DND-41 (cell line): ENCODE measurements at regions not wholly inside any gene's neighbourhood (a gene's known extent, or its start where the extent isn't known, plus 50 kb on each side); places are given as distances from the start of the nearest gene placed in this dataset.

Experiments used
- ATAC-seq: fragments of 200-7000 bp; cut with Tn5 transposase; 3 replicates; pipeline ENCODE4 v1.9.1; 2021; ENCODE audit warnings: low read depth; ENCODE audit not compliant: insufficient read depth
- DNase-seq: peaks from one replicate; pipeline ENCODE4 v3.0.0-alpha.2; 2020
- H2AFZ ChIP-seq: 2 replicates; pipeline ENCODE4 v1.6.0; 2012; ENCODE audit warnings: low read depth, low read length
- H3K27ac ChIP-seq: 2 replicates; pipeline ENCODE4 v1.5.1; 2012; ENCODE audit warnings: low read length, inconsistent platforms
- H3K27me3 ChIP-seq: fragments of 200-600 bp; sonication (generic); 2 replicates; pipeline ENCODE4 v1.6.0; 2012; ENCODE audit warnings: low read length, mild to moderate bottlenecking, inconsistent platforms; ENCODE audit not compliant: insufficient read depth, poor library complexity
- H3K36me3 ChIP-seq: 2 replicates; pipeline ENCODE4 v1.5.1; 2012; ENCODE audit warnings: low read length, inconsistent platforms; ENCODE audit not compliant: insufficient read depth
- H3K4me1 ChIP-seq: 2 replicates; pipeline ENCODE4 v1.5.1; 2012; ENCODE audit warnings: mild to moderate bottlenecking, low read length; ENCODE audit not compliant: insufficient read depth
- H3K4me2 ChIP-seq: 2 replicates; pipeline ENCODE4 v1.6.0; 2012; ENCODE audit warnings: mild to moderate bottlenecking, moderate library complexity, low read length, inconsistent platforms; ENCODE audit not compliant: insufficient read depth
- H3K4me3 ChIP-seq, 2 experiments: fragments of 200-600 bp in 1 of 2; shearing (Covaris generic) in 1 of 2; 2 replicates each; pipeline ENCODE4 v1.5.1; 2012 to 2016; ENCODE audit warnings: inconsistent platforms in 2 of 2, low read length in 2 of 2, mild to moderate bottlenecking in 2 of 2, low read depth in 1 of 2, moderate library complexity in 1 of 2
- H3K79me2 ChIP-seq: 2 replicates; pipeline ENCODE4 v1.6.0; 2012; ENCODE audit warnings: low read length, inconsistent platforms; ENCODE audit not compliant: insufficient read depth
- H3K9ac ChIP-seq: 2 replicates; pipeline ENCODE4 v1.6.0; 2012; ENCODE audit warnings: low read depth, mild to moderate bottlenecking, inconsistent platforms, low read length, moderate library complexity
- H3K9me3 ChIP-seq: 2 replicates; pipeline ENCODE4 v1.5.1; 2012; ENCODE audit warnings: low read length, moderate library complexity, mild to moderate bottlenecking, inconsistent platforms; ENCODE audit not compliant: insufficient read depth, severe bottlenecking
- H4K20me1 ChIP-seq: 2 replicates; pipeline ENCODE4 v1.6.0; 2012; ENCODE audit warnings: low read length; ENCODE audit not compliant: insufficient read depth
- EZH2 ChIP-seq: IDR thresholded peaks from 3 replicates; pipeline ENCODE4 v1.6.1; 2012; ENCODE audit warnings: borderline replicate concordance, low read depth, mild to moderate bottlenecking, moderate library complexity, low read length, inconsistent platforms; ENCODE audit not compliant: severe bottlenecking
- TF ChIP-seq, protein P1 (sequence below): IDR thresholded peaks from 2 replicates; pipeline ENCODE4 v1.5.1; 2012; ENCODE audit warnings: borderline replicate concordance, low read length, moderate library complexity, mild to moderate bottlenecking; ENCODE audit not compliant: poor library complexity, severe bottlenecking; ENCODE audit errors: extremely low read depth

DNA sequence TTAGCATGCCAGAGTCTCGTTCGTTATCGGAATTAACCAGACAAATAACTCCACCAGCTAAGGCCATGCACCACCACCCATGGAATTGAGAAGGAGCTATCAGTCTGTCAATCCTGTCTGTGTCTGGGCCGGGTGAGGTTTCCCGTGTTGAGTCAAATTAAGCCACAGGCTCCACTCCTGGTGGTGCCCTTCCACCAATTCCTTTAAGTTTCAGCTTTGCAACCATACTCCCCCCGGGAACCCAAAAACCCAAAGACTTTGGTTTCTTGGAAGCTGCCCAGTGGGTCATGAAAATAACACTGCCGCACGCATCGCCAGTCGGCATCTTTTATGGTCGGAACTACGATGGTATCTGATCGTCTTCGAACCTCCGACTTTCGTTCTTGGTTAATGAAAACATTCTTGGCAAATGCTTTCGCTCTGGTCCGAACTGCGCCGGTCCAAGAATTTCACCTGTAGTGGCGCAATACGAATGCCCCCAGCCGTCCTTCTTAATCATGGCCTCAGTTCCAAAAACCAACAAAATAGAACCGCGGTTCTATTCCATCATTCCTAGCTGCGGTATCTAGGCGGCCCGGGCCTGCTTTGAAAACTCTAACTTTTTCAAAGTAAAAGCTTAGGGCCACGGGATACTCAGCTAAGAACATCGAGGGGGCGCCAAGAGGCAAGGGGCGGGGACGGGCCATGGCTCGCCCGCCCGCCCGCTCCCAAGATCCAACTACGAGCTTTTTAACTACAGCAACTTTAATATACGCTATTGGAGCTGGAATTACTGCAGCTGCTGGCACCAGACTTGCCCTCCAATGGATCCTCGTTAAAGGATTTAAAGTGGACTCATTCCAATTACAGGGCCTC lies 1958.5 kb upstream of the DEFB115 start:
- ATAC-seq, result no peak
- H3K9me3 ChIP-seq, result peaks cover 47% of the 10 kb centered on the region

DNA sequence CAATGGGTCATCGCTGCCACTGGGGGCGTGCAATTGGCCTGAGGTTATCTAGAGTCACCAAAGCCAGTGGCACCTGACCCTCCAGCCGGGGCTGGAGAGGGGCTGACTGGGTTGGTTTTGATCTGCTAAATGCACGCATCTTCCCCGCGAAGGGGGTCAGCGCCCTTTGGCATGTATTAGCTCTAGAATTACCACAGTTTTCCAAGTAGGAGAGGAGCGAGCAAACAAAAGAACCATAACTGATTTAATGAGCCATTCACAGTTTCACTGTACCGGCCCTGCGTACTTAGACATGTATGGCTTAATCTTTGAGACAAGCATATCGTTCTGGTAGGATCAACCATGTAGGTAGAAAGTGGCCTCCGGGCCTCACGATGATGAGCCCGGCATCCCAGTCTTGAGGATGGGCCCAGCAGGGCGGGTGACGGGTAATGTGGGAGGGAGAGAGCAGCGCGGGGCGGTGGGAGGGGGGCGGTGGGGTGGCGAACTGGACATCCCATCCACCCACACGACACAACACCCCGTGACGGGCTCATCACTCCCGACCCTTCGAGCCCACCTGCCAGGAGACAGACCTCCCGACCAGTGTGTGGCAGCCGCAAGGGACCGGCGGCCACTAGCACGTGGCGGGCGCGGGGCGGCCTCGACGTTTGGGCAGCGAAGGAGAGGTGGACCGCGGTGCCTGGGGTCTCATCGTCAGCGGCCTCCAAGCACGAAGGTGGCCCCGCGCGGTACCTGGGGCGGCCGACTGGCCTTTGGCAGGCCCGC lies 1957.5 kb upstream of the DEFB115 start:
- Histone ChIP-seq H3K4me3 (no peak overlapping the region), H3K27me3 (no peaks in the 10 kb centered on the region), H3K36me3 (no peaks in the 10 kb centered on the region), H3K4me1 (no peaks in the 10 kb centered on the region), H3K9me3 (peaks cover 47% of the 10 kb centered on the region), H3K27ac (no peak overlapping the region), H2AFZ (no peak overlapping the region), H3K9ac (no peak overlapping the region), H3K4me2 (no peak overlapping the region), H3K79me2 (no peaks in the 10 kb centered on the region), H4K20me1 (no peaks in the 10 kb centered on the region)
- ATAC-seq (no peak), DNase-seq (no peak)
- no peak for TF ChIP-seq EZH2
- TF ChIP-seq, protein P1, sequence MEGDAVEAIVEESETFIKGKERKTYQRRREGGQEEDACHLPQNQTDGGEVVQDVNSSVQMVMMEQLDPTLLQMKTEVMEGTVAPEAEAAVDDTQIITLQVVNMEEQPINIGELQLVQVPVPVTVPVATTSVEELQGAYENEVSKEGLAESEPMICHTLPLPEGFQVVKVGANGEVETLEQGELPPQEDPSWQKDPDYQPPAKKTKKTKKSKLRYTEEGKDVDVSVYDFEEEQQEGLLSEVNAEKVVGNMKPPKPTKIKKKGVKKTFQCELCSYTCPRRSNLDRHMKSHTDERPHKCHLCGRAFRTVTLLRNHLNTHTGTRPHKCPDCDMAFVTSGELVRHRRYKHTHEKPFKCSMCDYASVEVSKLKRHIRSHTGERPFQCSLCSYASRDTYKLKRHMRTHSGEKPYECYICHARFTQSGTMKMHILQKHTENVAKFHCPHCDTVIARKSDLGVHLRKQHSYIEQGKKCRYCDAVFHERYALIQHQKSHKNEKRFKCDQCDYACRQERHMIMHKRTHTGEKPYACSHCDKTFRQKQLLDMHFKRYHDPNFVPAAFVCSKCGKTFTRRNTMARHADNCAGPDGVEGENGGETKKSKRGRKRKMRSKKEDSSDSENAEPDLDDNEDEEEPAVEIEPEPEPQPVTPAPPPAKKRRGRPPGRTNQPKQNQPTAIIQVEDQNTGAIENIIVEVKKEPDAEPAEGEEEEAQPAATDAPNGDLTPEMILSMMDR, result no peak

More for the DNA sequence above, 1958.5 kb upstream of the DEFB115 start:
- Histone ChIP-seq H3K27me3 (no peaks in the 10 kb centered on the region), H3K4me1 (no peaks in the 10 kb centered on the region), H4K20me1 (no peaks in the 10 kb centered on the region), H3K36me3 (no peaks in the 10 kb centered on the region), H3K9ac (no peak overlapping the region), H3K4me2 (no peak overlapping the region), H2AFZ (no peak overlapping the region), H3K79me2 (no peaks in the 10 kb centered on the region), H3K27ac (no peak overlapping the region), H3K4me3 (no peak overlapping the region)
- TF ChIP-seq EZH2, result no peak
- TF ChIP-seq, protein P1, result no peak
- DNase-seq, result no peak

DNA sequence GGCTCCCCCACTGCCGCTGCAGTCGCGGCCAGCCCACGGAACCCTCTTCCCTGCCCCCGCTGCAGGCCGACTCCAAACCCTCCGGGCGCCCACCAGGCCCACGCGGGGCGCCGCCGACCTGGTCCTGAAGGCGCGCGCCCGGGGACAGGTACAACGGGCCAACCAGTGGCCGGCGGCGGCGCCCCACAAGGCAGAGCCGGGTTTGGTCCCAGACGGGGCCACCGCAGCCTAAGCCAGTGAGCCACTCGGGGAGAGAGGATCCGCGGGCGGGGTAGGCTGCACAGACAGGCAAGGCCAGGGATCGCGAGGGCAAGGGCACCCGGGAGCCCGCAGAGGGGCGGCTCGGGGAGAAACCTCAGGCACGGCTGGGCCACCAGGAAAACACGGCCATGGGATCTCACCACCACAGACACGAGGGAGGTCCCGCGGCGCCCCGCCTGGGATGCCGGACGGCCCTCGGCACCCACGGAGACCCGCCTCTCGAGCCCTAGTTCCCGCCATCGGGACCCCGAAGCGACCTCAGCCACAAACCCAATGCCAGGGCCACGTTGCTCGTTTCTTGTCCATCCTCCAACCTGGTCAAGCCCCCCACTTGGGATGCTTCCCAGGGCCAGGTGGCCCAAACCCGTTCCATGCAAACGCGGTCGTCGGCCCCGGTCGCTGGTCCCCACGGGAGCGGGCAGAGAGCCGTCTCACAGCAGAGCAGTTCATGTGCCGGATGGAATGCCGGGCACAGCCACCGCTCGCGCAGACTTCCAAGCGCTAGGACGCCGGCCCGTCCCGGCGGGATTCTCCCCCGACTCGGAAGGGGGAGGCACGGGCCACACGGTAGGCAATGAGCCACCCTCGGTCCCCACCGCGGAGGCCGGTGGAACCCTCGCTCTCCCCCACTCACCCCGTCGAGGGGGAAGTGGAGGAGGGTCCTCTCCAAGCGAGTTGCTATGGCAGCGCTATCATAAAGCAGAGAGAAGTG lies 1956.6 kb upstream of the DEFB115 start:
- H3K9me3 ChIP-seq, result peaks cover 47% of the 10 kb centered on the region
- H4K20me1 ChIP-seq, result no peaks in the 10 kb centered on the region
- no peak overlapping the region for H3K4me2 ChIP-seq
- DNase-seq (no peak), ATAC-seq (no peak)
- TF ChIP-seq, protein P1, result no peak
- TF ChIP-seq EZH2, result no peak
- H3K4me1 ChIP-seq, result no peaks in the 10 kb centered on the region
- H3K9ac ChIP-seq, result no peak overlapping the region
- no peak overlapping the region for H3K4me3 ChIP-seq
- no peaks in the 10 kb centered on the region for H3K36me3 ChIP-seq
- no peak overlapping the region for H3K27ac ChIP-seq
- no peaks in the 10 kb centered on the region for H3K79me2 ChIP-seq
- no peak overlapping the region for H2AFZ ChIP-seq
- no peaks in the 10 kb centered on the region for H3K27me3 ChIP-seq
